GM19395 (cell line): ENCODE measurements at regions not wholly inside any gene's neighbourhood (a gene's known extent, or its start where the extent isn't known, plus 50 kb on each side); places are given as distances from the start of the nearest gene placed in this dataset.
"Not testable (repeated sequence)": the region's sequence is repeated elsewhere in the genome, so short reads cannot be mapped to it uniquely, and the experiment has no call there.

Source experiments
- ATAC-seq: cut with Tn5 transposase; IDR thresholded peaks from one replicate; pipeline ENCODE4 v1.9.1; 2021; ENCODE audit warnings: mild to moderate bottlenecking, moderate library complexity; ENCODE audit not compliant: unreplicated experiment

- ATAC-seq, result no peak
Observed at GRCh38 chr3:145448436-145448835, 712.5 kb downstream of the PLOD2 start.

- ATAC-seq, result no peak
Observed at GRCh38 chr3:145450018-145450682, 710.8 kb downstream of the PLOD2 start.

- ATAC-seq, result no peak
Observed at GRCh38 chr3:145457825-145458552, 703.0 kb downstream of the PLOD2 start.

GRCh38 chr3:145459681-145460080, 701.3 kb downstream of the PLOD2 start:
- not testable (repeated sequence) for ATAC-seq

GRCh38 chr3:145471976-145472375, 689.0 kb downstream of the PLOD2 start:
- no peak for ATAC-seq

- ATAC-seq, result not testable (repeated sequence)
Observed at GRCh38 chr3:145482735-145483134, 678.2 kb downstream of the PLOD2 start.

- no peak for ATAC-seq
Observed at GRCh38 chr3:145483992-145484391, 677.0 kb downstream of the PLOD2 start.

- no peak for ATAC-seq
Observed at GRCh38 chr3:145489011-145489410, 672.0 kb downstream of the PLOD2 start.

GRCh38 chr3:145490088-145491048, 670.6 kb downstream of the PLOD2 start:
- no peak for ATAC-seq

- no peak for ATAC-seq
Observed at GRCh38 chr3:145492456-145492855, 668.5 kb downstream of the PLOD2 start.

GRCh38 chr3:145517416-145517815, 643.6 kb downstream of the PLOD2 start:
- not testable (repeated sequence) for ATAC-seq

GRCh38 chr3:145518639-145519038, 642.3 kb downstream of the PLOD2 start:
- no peak for ATAC-seq

GRCh38 chr3:145519398-145520047, 641.5 kb downstream of the PLOD2 start:
- no peak for ATAC-seq

- no peak for ATAC-seq
Observed at GRCh38 chr3:145522179-145522578, 638.8 kb downstream of the PLOD2 start.

- ATAC-seq, result no peak
Observed at GRCh38 chr3:145522893-145523651, 637.9 kb downstream of the PLOD2 start.

- ATAC-seq, result no peak
Observed at GRCh38 chr3:145531548-145531947, 629.4 kb downstream of the PLOD2 start.

GRCh38 chr3:145533696-145534095, 627.3 kb downstream of the PLOD2 start:
- no peak for ATAC-seq

GRCh38 chr3:145536461-145536860, 624.5 kb downstream of the PLOD2 start:
- no peak for ATAC-seq

GRCh38 chr3:145550522-145550921, 610.5 kb downstream of the PLOD2 start:
- ATAC-seq, result no peak

GRCh38 chr3:145557405-145557804, 603.6 kb downstream of the PLOD2 start:
- ATAC-seq, result no peak
